ENCODE measurements at regions not wholly inside any gene's neighbourhood (a gene's known extent, or its start where the extent isn't known, plus 50 kb on each side); places are given as distances from the start of the nearest gene placed in this dataset.

- Mint-ChIP-seq H3K4me3 (no peak overlapping the region), H3K4me1 (ENCODE audit: low read depth) (peaks cover 2% of the 10 kb centered on the region), H3K27me3 (no peaks in the 10 kb centered on the region), H3K36me3 (ENCODE audit: low read depth) (no peaks in the 10 kb centered on the region), H3K27ac (no peak overlapping the region), H3K9me3 (no peaks in the 10 kb centered on the region)
- DNase-seq: no peak
Measured at GRCh38 chr3:8095724-8096123, 405.9 kb upstream of the LMCD1 start.

- Mint-ChIP-seq H3K4me1 (ENCODE audit: low read depth) (peaks cover 2% of the 10 kb centered on the region), H3K36me3 (ENCODE audit: low read depth) (no peaks in the 10 kb centered on the region), H3K27ac (no peak overlapping the region), H3K9me3 (no peaks in the 10 kb centered on the region), H3K27me3 (no peaks in the 10 kb centered on the region), H3K4me3 (no peak overlapping the region)
- DNase-seq: no peak
Measured at GRCh38 chr3:8097690-8098089, 403.9 kb upstream of the LMCD1 start.

GRCh38 chr3:8103954-8104353 lies 397.7 kb upstream of the LMCD1 start:
- Mint-ChIP-seq H3K9me3 (no peaks in the 10 kb centered on the region), H3K4me1 (ENCODE audit: low read depth) (peaks cover 4% of the 10 kb centered on the region), H3K36me3 (ENCODE audit: low read depth) (no peaks in the 10 kb centered on the region), H3K4me3 (no peak overlapping the region), H3K27me3 (peaks cover 3% of the 10 kb centered on the region), H3K27ac (no peak overlapping the region)
- DNase-seq: no peak

- peaks cover 11% of the 10 kb centered on the region for H3K4me1 Mint-ChIP-seq (ENCODE audit: low read depth)
- no peak overlapping the region for H3K4me3 Mint-ChIP-seq
- H3K36me3 Mint-ChIP-seq (ENCODE audit: low read depth): no peaks in the 10 kb centered on the region
- H3K27ac Mint-ChIP-seq: no peak overlapping the region
- H3K9me3 Mint-ChIP-seq: no peaks in the 10 kb centered on the region
- peaks cover 3% of the 10 kb centered on the region for H3K27me3 Mint-ChIP-seq
- DNase-seq: no peak
Measured at GRCh38 chr3:8106921-8107320, 394.7 kb upstream of the LMCD1 start.

- Mint-ChIP-seq H3K36me3 (ENCODE audit: low read depth) (no peaks in the 10 kb centered on the region), H3K9me3 (no peaks in the 10 kb centered on the region), H3K27ac (no peak overlapping the region), H3K4me3 (no peak overlapping the region), H3K4me1 (ENCODE audit: low read depth) (peaks cover 7% of the 10 kb centered on the region), H3K27me3 (no peaks in the 10 kb centered on the region)
- peak; percentile 53 for DNase-seq
Measured at GRCh38 chr3:8110966-8111798, 390.4 kb upstream of the LMCD1 start.

- Mint-ChIP-seq H3K9me3 (peaks cover 1% of the 10 kb centered on the region), H3K4me1 (ENCODE audit: low read depth) (peaks cover 6% of the 10 kb centered on the region), H3K27ac (no peak overlapping the region), H3K4me3 (no peak overlapping the region), H3K36me3 (ENCODE audit: low read depth) (no peaks in the 10 kb centered on the region), H3K27me3 (no peaks in the 10 kb centered on the region)
- no peak for DNase-seq
Measured at GRCh38 chr3:8112587-8112986, 389.0 kb upstream of the LMCD1 start.

GRCh38 chr3:8113626-8114025 lies 388.0 kb upstream of the LMCD1 start:
- no peak for DNase-seq
- Mint-ChIP-seq H3K4me3 (no peak overlapping the region), H3K36me3 (ENCODE audit: low read depth) (no peaks in the 10 kb centered on the region), H3K4me1 (ENCODE audit: low read depth) (peaks cover 6% of the 10 kb centered on the region), H3K27me3 (peaks cover 5% of the 10 kb centered on the region), H3K27ac (no peak overlapping the region), H3K9me3 (peaks cover 6% of the 10 kb centered on the region)

- H3K36me3 Mint-ChIP-seq (ENCODE audit: low read depth): no peaks in the 10 kb centered on the region
- H3K4me1 Mint-ChIP-seq (ENCODE audit: low read depth): no peaks in the 10 kb centered on the region
- no peak for DNase-seq
- H3K9me3 Mint-ChIP-seq: no peaks in the 10 kb centered on the region
- H3K27ac Mint-ChIP-seq: no peak overlapping the region
- no peak overlapping the region for H3K4me3 Mint-ChIP-seq
- peaks cover 10% of the 10 kb centered on the region for H3K27me3 Mint-ChIP-seq
Measured at GRCh38 chr3:8128686-8129085, 372.9 kb upstream of the LMCD1 start.

- Mint-ChIP-seq H3K36me3 (ENCODE audit: low read depth) (no peaks in the 10 kb centered on the region), H3K27me3 (peaks cover 7% of the 10 kb centered on the region), H3K4me3 (no peak overlapping the region), H3K9me3 (no peaks in the 10 kb centered on the region), H3K27ac (no peak overlapping the region), H3K4me1 (ENCODE audit: low read depth) (no peaks in the 10 kb centered on the region)
- no peak for DNase-seq
Measured at GRCh38 chr3:8136553-8136952, 365.1 kb upstream of the LMCD1 start.

GRCh38 chr3:8143186-8143585 lies 358.4 kb upstream of the LMCD1 start:
- H3K36me3 Mint-ChIP-seq (ENCODE audit: low read depth): no peaks in the 10 kb centered on the region
- peaks cover 16% of the 10 kb centered on the region for H3K27me3 Mint-ChIP-seq
- H3K27ac Mint-ChIP-seq: no peak overlapping the region
- no peak for DNase-seq
- H3K9me3 Mint-ChIP-seq: no peaks in the 10 kb centered on the region
- no peaks in the 10 kb centered on the region for H3K4me1 Mint-ChIP-seq (ENCODE audit: low read depth)
- H3K4me3 Mint-ChIP-seq: no peak overlapping the region

GRCh38 chr3:8145661-8146060 lies 356.0 kb upstream of the LMCD1 start:
- no peak for DNase-seq
- H3K36me3 Mint-ChIP-seq (ENCODE audit: low read depth): no peaks in the 10 kb centered on the region
- H3K27me3 Mint-ChIP-seq: peaks cover 16% of the 10 kb centered on the region
- H3K4me3 Mint-ChIP-seq: no peak overlapping the region
- no peaks in the 10 kb centered on the region for H3K4me1 Mint-ChIP-seq (ENCODE audit: low read depth)
- H3K27ac Mint-ChIP-seq: no peak overlapping the region
- no peaks in the 10 kb centered on the region for H3K9me3 Mint-ChIP-seq

- Mint-ChIP-seq H3K9me3 (no peaks in the 10 kb centered on the region), H3K27me3 (peaks cover 10% of the 10 kb centered on the region), H3K27ac (no peak overlapping the region), H3K4me1 (ENCODE audit: low read depth) (no peaks in the 10 kb centered on the region), H3K36me3 (ENCODE audit: low read depth) (no peaks in the 10 kb centered on the region), H3K4me3 (no peak overlapping the region)
- no peak for DNase-seq
Measured at GRCh38 chr3:8147711-8148110, 353.9 kb upstream of the LMCD1 start.

GRCh38 chr3:8152821-8153418 lies 348.7 kb upstream of the LMCD1 start:
- Mint-ChIP-seq H3K4me1 (ENCODE audit: low read depth) (no peaks in the 10 kb centered on the region), H3K27ac (no peak overlapping the region), H3K36me3 (ENCODE audit: low read depth) (no peaks in the 10 kb centered on the region), H3K4me3 (no peak overlapping the region), H3K9me3 (no peaks in the 10 kb centered on the region), H3K27me3 (peaks cover 2% of the 10 kb centered on the region)
- DNase-seq: no peak

- Mint-ChIP-seq H3K9me3 (no peaks in the 10 kb centered on the region), H3K27me3 (peaks cover 2% of the 10 kb centered on the region), H3K27ac (no peak overlapping the region), H3K4me1 (ENCODE audit: low read depth) (no peaks in the 10 kb centered on the region), H3K36me3 (ENCODE audit: low read depth) (no peaks in the 10 kb centered on the region), H3K4me3 (no peak overlapping the region)
- DNase-seq: no peak
Measured at GRCh38 chr3:8153800-8154199, 347.8 kb upstream of the LMCD1 start.

- no peak for DNase-seq
- H3K27ac Mint-ChIP-seq: no peak overlapping the region
- no peaks in the 10 kb centered on the region for H3K9me3 Mint-ChIP-seq
- H3K36me3 Mint-ChIP-seq (ENCODE audit: low read depth): no peaks in the 10 kb centered on the region
- peaks cover 2% of the 10 kb centered on the region for H3K27me3 Mint-ChIP-seq
- H3K4me3 Mint-ChIP-seq: no peak overlapping the region
- H3K4me1 Mint-ChIP-seq (ENCODE audit: low read depth): no peaks in the 10 kb centered on the region
Measured at GRCh38 chr3:8154617-8155016, 347.0 kb upstream of the LMCD1 start.
